Aorta (tissue), 5 donors: ENCODE measurements at regions not wholly inside any gene's neighbourhood (a gene's known extent, or its start where the extent isn't known, plus 50 kb on each side); places are given as distances from the start of the nearest gene placed in this dataset.

Source experiments
- ATAC-seq: fragments of 200-7000 bp; cut with Tn5 transposase; one replicate; pipeline ENCODE4 v1.9.1; 2022; ENCODE audit warnings: moderate library complexity; ENCODE audit not compliant: low FRiP score
- DNase-seq, 2 donors: peaks; one replicate each; pipeline ENCODE4 v3.0.0-alpha.2; 2020
- H3K27ac ChIP-seq, 2 donors: one replicate each; pipeline ENCODE4 v1.5.1; 2013; ENCODE audit warnings: low read length in 2 of 2, mild to moderate bottlenecking in 2 of 2, moderate library complexity in 2 of 2, control low read depth in 1 of 2, inconsistent platforms in 1 of 2, low read depth in 1 of 2
- H3K27me3 ChIP-seq, 2 donors: one replicate each; pipeline ENCODE4 v1.6.1; 2013; ENCODE audit warnings: control low read depth in 1 of 2, low read length in 1 of 2, mild to moderate bottlenecking in 1 of 2, moderate library complexity in 1 of 2; ENCODE audit not compliant: insufficient read depth in 2 of 2, control insufficient read depth in 1 of 2
- H3K36me3 ChIP-seq, 2 donors: one replicate each; pipeline ENCODE4 v1.6.1; 2013; ENCODE audit warnings: control low read depth in 1 of 2, low read length in 1 of 2, mild to moderate bottlenecking in 1 of 2; ENCODE audit not compliant: insufficient read depth in 2 of 2, control insufficient read depth in 1 of 2
- H3K4me1 ChIP-seq, 2 donors: one replicate each; pipeline ENCODE4 v1.6.1; 2013; ENCODE audit warnings: low read length in 2 of 2, control low read depth in 1 of 2, mild to moderate bottlenecking in 1 of 2, moderate library complexity in 1 of 2; ENCODE audit not compliant: insufficient read depth in 2 of 2, control insufficient read depth in 1 of 2
- H3K4me3 ChIP-seq, 2 donors: one replicate each; pipeline ENCODE4 v1.5.1; 2013; ENCODE audit warnings: low read length in 2 of 2, control low read depth in 1 of 2, mild to moderate bottlenecking in 1 of 2
- H3K9me3 ChIP-seq: one replicate; pipeline ENCODE4 v1.6.1; 2013; ENCODE audit warnings: mild to moderate bottlenecking, low read length; ENCODE audit not compliant: control insufficient read depth
- WGBS, 2 donors: extraction: QIAGEN DNeasy Blood & Tissue Kit; methylation state at CpG; one replicate each; pipeline ENCODE4 v1.1.7; 2013; 5-methylcytosine and 5-hydroxymethylcytosine counted together
- intact Hi-C, 2 donors: fragments of 100-400 bp; cut with DNase I; formaldehyde crosslinking; loops; one replicate each; pipeline versions ENCODE4 v1.14.2 to v1.15.0; 2022
- donor health status: healthy with polysubstance abuse.
- donor health status: Bipolar disorder and iron deficiency.
- donor health status: DM: no; HTN: no; CAD: no.
- donor health status: DM: no; HTN: no; CAD: no.
- donor health status: DM: yes; HTN: yes; CAD: no.

DNA sequence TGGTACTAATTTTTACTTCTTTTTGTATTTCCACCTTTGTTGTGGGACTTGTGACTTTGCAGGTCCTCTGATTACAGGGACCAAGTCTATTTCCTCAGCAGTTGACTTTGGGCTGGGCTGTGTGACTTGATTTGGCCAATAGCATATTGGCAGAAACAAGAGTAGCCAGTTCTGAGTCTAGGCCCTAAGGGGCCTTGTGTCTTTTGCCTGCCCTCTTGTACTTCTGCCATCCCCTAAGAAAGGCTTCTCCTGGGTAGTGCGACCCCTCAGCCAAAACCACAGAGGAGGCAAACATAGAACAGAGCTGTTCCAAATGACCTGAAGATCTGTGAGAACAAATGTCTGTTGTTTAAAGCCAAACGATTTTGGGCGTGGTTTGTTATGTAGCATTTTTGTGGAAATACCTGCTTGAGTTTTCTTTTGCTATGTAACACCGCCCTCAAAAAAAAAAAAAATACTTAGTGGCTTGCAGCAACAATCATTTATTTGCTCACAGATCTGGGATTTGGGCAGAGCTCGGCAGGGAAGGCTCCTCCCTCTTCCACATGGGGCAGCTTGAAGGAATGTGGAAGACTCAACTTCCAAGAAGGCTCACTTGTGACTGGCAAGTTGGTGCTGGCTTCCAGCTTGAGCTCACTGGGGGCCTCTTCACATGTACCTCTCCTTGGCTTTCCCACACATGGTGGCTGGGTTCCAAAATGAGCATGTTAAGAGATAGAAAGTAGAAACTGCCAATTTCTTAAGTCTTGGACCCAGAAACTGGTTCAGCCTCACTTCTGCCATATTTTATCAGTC is 423.0 kb upstream of the CNKSR2 start:
- Histone ChIP-seq H3K27ac (no peak overlapping the region), H3K36me3 (no peaks in the 10 kb centered on the region), H3K27me3 (no peaks in the 10 kb centered on the region), H3K9me3 (no peaks in the 10 kb centered on the region), H3K4me1 (no peaks in the 10 kb centered on the region), H3K4me3 (no peak overlapping the region)
- DNase-seq (no peak), ATAC-seq (no peak)
- intact Hi-C loops: no loop called here
- 60 to 64% methylated on average over 5 of the region's 5 CpGs for WGBS, 2 donors

GRCh38 chrX:20947411-20947912 is 426.8 kb upstream of the CNKSR2 start:
- no peaks in the 10 kb centered on the region for H3K4me1 ChIP-seq
- no peak for DNase-seq
- intact Hi-C loops: no loop called here
- H3K9me3 ChIP-seq: no peaks in the 10 kb centered on the region
- ATAC-seq: no peak
- no peak overlapping the region for H3K4me3 ChIP-seq
- no peaks in the 10 kb centered on the region for H3K36me3 ChIP-seq
- no peaks in the 10 kb centered on the region for H3K27me3 ChIP-seq
- H3K27ac ChIP-seq: no peak overlapping the region
- 4 to 9% methylated on average over 7 of the region's 7 CpGs for WGBS, 2 donors

DNA sequence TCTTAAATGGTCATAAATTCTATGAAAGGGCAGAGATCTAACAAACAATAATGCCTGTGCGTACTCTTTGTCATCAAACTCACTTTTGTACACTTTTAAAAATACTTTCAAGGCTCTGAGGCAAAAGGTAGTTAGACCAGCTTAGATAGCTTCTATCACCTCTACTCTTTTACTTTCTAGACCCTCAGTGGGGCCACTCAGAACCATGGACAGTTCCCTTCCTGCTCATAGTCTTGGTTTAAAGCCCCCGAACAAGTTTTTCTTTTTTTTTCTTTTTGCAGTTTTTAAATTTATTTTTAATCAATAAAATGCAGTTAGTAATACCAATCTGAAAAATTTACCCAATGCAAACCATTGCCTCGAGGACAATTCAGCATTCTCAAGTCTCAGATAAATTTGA is 460.5 kb upstream of the CNKSR2 start:
- no peak for ATAC-seq
- Histone ChIP-seq H3K9me3 (no peaks in the 10 kb centered on the region), H3K4me1 (no peaks in the 10 kb centered on the region), H3K27ac (no peak overlapping the region), H3K4me3 (no peak overlapping the region), H3K36me3 (no peaks in the 10 kb centered on the region), H3K27me3 (no peaks in the 10 kb centered on the region)
- intact Hi-C loops: no loop called here
- DNase-seq: no peak
- WGBS, 2 donors: 28 to 32% methylated on average over 3 of the region's 3 CpGs

DNA sequence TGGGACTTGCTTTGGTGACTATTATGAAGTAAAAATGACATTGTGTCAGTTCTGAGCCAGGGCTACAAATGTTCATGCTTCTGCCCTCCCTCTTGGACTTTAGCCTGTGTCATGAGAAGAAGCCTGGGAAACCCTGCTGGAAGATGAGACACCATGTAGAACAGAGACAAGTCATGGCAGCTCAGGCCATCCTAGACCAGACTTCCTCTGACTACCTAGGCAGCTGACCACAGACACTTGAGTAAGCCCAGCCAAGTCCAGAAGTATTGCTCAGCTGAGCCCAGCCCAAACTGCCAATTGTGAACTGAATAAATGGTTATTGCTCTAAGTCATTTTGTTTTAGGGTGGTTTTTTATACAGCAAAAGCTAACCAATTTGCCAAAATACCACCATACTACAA is 467.6 kb upstream of the CNKSR2 start:
- H3K4me3 ChIP-seq: no peak overlapping the region
- no peak for DNase-seq
- H3K36me3 ChIP-seq: no peaks in the 10 kb centered on the region
- no peak overlapping the region for H3K27ac ChIP-seq
- ATAC-seq: no peak
- H3K4me1 ChIP-seq: no peaks in the 10 kb centered on the region
- H3K9me3 ChIP-seq: no peaks in the 10 kb centered on the region
- intact Hi-C loops: loop anchor here in 1 of 2 donors (10.0 kb wide), 1 partner anchor 192 kb away; no protein-coding TSS in a partner anchor
- H3K27me3 ChIP-seq: no peaks in the 10 kb centered on the region

DNA sequence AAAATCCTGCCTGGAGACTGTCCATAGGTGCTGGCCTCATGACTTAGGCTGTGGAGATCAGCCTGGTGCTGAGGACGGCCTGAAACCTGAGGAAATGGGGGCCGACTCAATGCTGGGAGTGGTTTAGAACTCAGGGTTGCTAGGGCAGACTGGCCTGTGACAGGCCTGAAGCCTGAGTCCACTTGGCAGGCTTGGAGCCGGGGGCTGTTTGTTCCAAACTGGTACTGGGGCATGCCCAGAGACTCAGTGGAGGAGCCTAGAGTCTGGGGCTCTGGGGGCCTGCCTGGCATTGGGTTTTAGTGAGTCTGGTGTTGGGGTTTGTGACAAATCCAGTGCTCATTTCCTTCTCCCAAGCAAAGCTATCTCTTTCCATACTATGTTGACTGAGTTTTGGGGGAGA is 489.7 kb upstream of the CNKSR2 start:
- no peak overlapping the region for H3K4me3 ChIP-seq
- H3K4me1 ChIP-seq: no peaks in the 10 kb centered on the region
- no peaks in the 10 kb centered on the region for H3K27me3 ChIP-seq
- DNase-seq (no peak), ATAC-seq (peak; percentile 26)
- H3K36me3 ChIP-seq: no peaks in the 10 kb centered on the region
- H3K9me3 ChIP-seq: no peaks in the 10 kb centered on the region
- no peak overlapping the region for H3K27ac ChIP-seq
- 54 to 72% methylated on average over 3 of the region's 3 CpGs for WGBS, 2 donors
- intact Hi-C loops: no loop called here

GRCh38 chrX:20863649-20864048 is 510.6 kb upstream of the CNKSR2 start:
- DNase-seq: no peak
- ATAC-seq: no peak
- Histone ChIP-seq H3K9me3 (no peaks in the 10 kb centered on the region), H3K4me1 (no peaks in the 10 kb centered on the region), H3K4me3 (no peak overlapping the region), H3K27me3 (no peaks in the 10 kb centered on the region), H3K27ac (no peak overlapping the region), H3K36me3 (no peaks in the 10 kb centered on the region)
- intact Hi-C loops: no loop called here

- Histone ChIP-seq H3K4me3 (no peak overlapping the region), H3K9me3 (no peaks in the 10 kb centered on the region), H3K36me3 (no peaks in the 10 kb centered on the region), H3K27ac (no peak overlapping the region), H3K27me3 (no peaks in the 10 kb centered on the region), H3K4me1 (no peaks in the 10 kb centered on the region)
- DNase-seq (no peak), ATAC-seq (no peak)
- intact Hi-C loops: loop anchor here in 1 of 2 donors (2.0 kb wide), 1 partner anchor 24 kb away; no protein-coding TSS in a partner anchor
- 80 to 84% methylated on average over 3 of the region's 3 CpGs for WGBS, 2 donors
Measured at GRCh38 chrX:20861113-20861512, 513.1 kb upstream of the CNKSR2 start.

- Histone ChIP-seq H3K9me3 (no peaks in the 10 kb centered on the region), H3K27ac (no peak overlapping the region), H3K4me1 (no peaks in the 10 kb centered on the region), H3K27me3 (no peaks in the 10 kb centered on the region), H3K36me3 (no peaks in the 10 kb centered on the region), H3K4me3 (no peak overlapping the region)
- DNase-seq (no peak), ATAC-seq (no peak)
- intact Hi-C loops: no loop called here
- 43 to 63% methylated on average over 3 of the region's 3 CpGs for WGBS, 2 donors
Measured at GRCh38 chrX:20857746-20858145, 516.5 kb upstream of the CNKSR2 start.

- H3K4me1 ChIP-seq: no peaks in the 10 kb centered on the region
- DNase-seq (no peak), ATAC-seq (no peak)
- H3K4me3 ChIP-seq: no peak overlapping the region
- H3K27me3 ChIP-seq: no peaks in the 10 kb centered on the region
- intact Hi-C loops: no loop called here
- H3K9me3 ChIP-seq: no peaks in the 10 kb centered on the region
- H3K36me3 ChIP-seq: no peaks in the 10 kb centered on the region
- no peak overlapping the region for H3K27ac ChIP-seq
- 78 to 80% methylated on average over 3 of the region's 3 CpGs for WGBS, 2 donors
Measured at GRCh38 chrX:20838477-20838876, 535.7 kb upstream of the CNKSR2 start.
